ENCODE measurements at regions not wholly inside any gene's neighbourhood (a gene's known extent, or its start where the extent isn't known, plus 50 kb on each side); places are given as distances from the start of the nearest gene placed in this dataset.

DNA sequence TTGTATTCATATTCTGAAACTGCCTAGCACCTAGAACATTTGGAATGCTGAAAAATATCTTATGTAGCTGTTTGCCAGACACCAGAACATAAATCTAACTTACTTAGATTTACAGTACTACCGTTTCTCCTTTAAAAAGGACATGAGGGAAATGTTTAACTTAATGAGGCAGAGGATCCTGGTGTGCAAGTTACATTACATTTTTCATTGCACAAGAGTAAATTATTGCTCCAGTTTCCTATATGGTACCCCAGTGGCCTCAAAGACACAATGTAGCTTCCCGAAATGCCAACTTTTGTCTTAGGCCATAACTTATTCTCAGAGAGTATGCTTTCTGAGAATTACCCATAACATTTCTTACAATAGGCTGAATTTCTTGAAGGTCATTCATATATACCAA is 105.5 kb upstream of the DTNA start:
- H2AFZ ChIP-seq (ENCODE audit: control insufficient read depth, low read depth, low read length) = no peak overlapping the region
- TF ChIP-seq EP300 (IDR thresholded peaks at IDR 0.05; ENCODE audit: borderline replicate concordance in 1 of 2, control insufficient read depth in 1 of 2, low read depth in 2 of 2, low read length in 2 of 2) (no peak), IRF4 (IDR thresholded peaks at IDR 0.05; ENCODE audit: low read depth, low read length) (no peak), ZNF384 (IDR thresholded peaks at IDR 0.05; ENCODE audit: borderline replicate concordance, low read depth, low read length) (no peak), JUND (IDR thresholded peaks at IDR 0.05; ENCODE audit: low read depth, low read length) (no peak), CREB1 (IDR thresholded peaks at IDR 0.05; ENCODE audit: low read depth) (no peak), NFXL1 (IDR thresholded peaks at IDR 0.05; ENCODE audit: borderline replicate concordance) (no peak), POLR2AphosphoS5 (IDR thresholded peaks at IDR 0.05; ENCODE audit: low read length) (no peak), HCFC1 (IDR thresholded peaks at IDR 0.05; ENCODE audit: low read length) (no peak), CBX3 (IDR thresholded peaks at IDR 0.05; ENCODE audit: borderline replicate concordance, low read depth) (no peak), PRDM15 (CRISPR knock-in tag; IDR thresholded peaks at IDR 0.05) (no peak), ZNF207 (IDR thresholded peaks at IDR 0.05; ENCODE audit: borderline replicate concordance) (no peak), MTA3 (IDR thresholded peaks at IDR 0.05; ENCODE audit: borderline replicate concordance, low read length) (no peak), KDM1A (IDR thresholded peaks at IDR 0.05; ENCODE audit: borderline replicate concordance) (no peak), CHD2 (IDR thresholded peaks at IDR 0.05; ENCODE audit: borderline replicate concordance, low read depth, low read length) (no peak), ASH2L (IDR thresholded peaks at IDR 0.05; ENCODE audit: borderline replicate concordance, low read depth) (no peak), CHD4 (IDR thresholded peaks at IDR 0.05) (no peak), POLR2A (IDR thresholded peaks at IDR 0.05; ENCODE audit: low read depth, low read length) (no peak)
- POLR2A ChIA-PET = no interaction called here
- RAD21 ChIA-PET (ENCODE audit: unreplicated experiment) = no interaction called here
- ATAC-seq (no peak), FAIRE-seq (no peak), DNase-seq (ENCODE audit: low read depth, low spot score) (no peak)
- SMC1A ChIA-PET (ENCODE audit: uncharacterized antibody, unreplicated experiment) = interaction anchor here (1.0 kb wide), 2 partner anchors 24 to 58 kb away, joined by 3 read pairs; no protein-coding TSS in a partner anchor
- H3K9me3 ChIP-seq (replicated peaks; ENCODE audit: control insufficient read depth, insufficient read depth, low read length) = no peaks in the 10 kb centered on the region
- in situ Hi-C loops (cut with MboI) (no loop called here), intact Hi-C loops (cut with micrococcal nuclease; ENCODE audit: unreplicated experiment) (no loop called here)
- no TSS peak for BruUV-seq (replicated peaks)
- no peaks in the 10 kb centered on the region for H4K20me1 ChIP-seq (ENCODE audit: control insufficient read depth, insufficient read depth)
- H3K9ac ChIP-seq (ENCODE audit: control insufficient read depth, insufficient read depth, low read length) = no peak overlapping the region
- no peaks in the 10 kb centered on the region for H3K79me2 ChIP-seq (ENCODE audit: control insufficient read depth, insufficient read depth, low read length)
- H3K36me3 ChIP-seq (ENCODE audit: control insufficient read depth in 2 of 2, insufficient read depth in 2 of 2, low read length in 1 of 2) = no peaks in the 10 kb centered on the region
- 0% methylated on average over 2 of the region's 2 CpGs for WGBS (ENCODE audit: insufficient coverage, insufficient replicate concordance, low lambda C conversion rate, missing lambda C conversion rate)
- H3K4me3 ChIP-seq = no peak overlapping the region
- CTCF ChIA-PET = no interaction called here
- no peak overlapping the region for H3K27ac ChIP-seq (ENCODE audit: control insufficient read depth, insufficient read depth)
- H3K27me3 ChIP-seq (replicated peaks in 1 of 2; ENCODE audit: control insufficient read depth in 2 of 2, insufficient read depth in 2 of 2, low read length in 1 of 2) = no peaks in the 10 kb centered on the region
- H3K4me1 ChIP-seq (ENCODE audit: control insufficient read depth, insufficient read depth, low read length) = no peaks in the 10 kb centered on the region
- H3K4me2 ChIP-seq (ENCODE audit: control insufficient read depth, insufficient read depth) = no peak overlapping the region

All from GM12878 (cell line).